Osteocyte (in vitro differentiated cells): ENCODE measurements at regions not wholly inside any gene's neighbourhood (a gene's known extent, or its start where the extent isn't known, plus 50 kb on each side); places are given as distances from the start of the nearest gene placed in this dataset.

Source experiments
- DNase-seq: peaks from one replicate; pipeline ENCODE4 v3.0.0; 2021; ENCODE audit warnings: mixed read lengths; ENCODE audit not compliant: unreplicated experiment; ENCODE audit errors: extremely low spot score
- H3K27ac Mint-ChIP-seq: one replicate; pipeline ENCODE4 v1.8.0; 2021; ENCODE audit warnings: mild to moderate bottlenecking, mixed read lengths; ENCODE audit not compliant: unreplicated experiment
- H3K27me3 Mint-ChIP-seq: one replicate; pipeline ENCODE4 v1.8.0; 2021; ENCODE audit warnings: mixed read lengths; ENCODE audit not compliant: unreplicated experiment
- H3K36me3 Mint-ChIP-seq: one replicate; pipeline ENCODE4 v1.8.0; 2021; ENCODE audit warnings: mixed read lengths; ENCODE audit not compliant: unreplicated experiment
- H3K4me1 Mint-ChIP-seq: one replicate; pipeline ENCODE4 v1.8.0; 2021; ENCODE audit warnings: mixed read lengths; ENCODE audit not compliant: unreplicated experiment
- H3K4me3 Mint-ChIP-seq: one replicate; pipeline ENCODE4 v1.8.0; 2021; ENCODE audit warnings: mild to moderate bottlenecking, moderate library complexity, mixed read lengths; ENCODE audit not compliant: unreplicated experiment
- H3K9me3 Mint-ChIP-seq: one replicate; pipeline ENCODE4 v1.8.0; 2021; ENCODE audit warnings: mixed read lengths; ENCODE audit not compliant: unreplicated experiment
- CTCF ChIP-seq: fragments of 200-600 bp; sonication (generic); IDR thresholded peaks from 2 replicates; pipeline ENCODE4 v1.5.0; 2021; ENCODE audit warnings: antibody characterized with exemption, mild to moderate bottlenecking, moderate library complexity

GRCh38 chr13:60312851-60313505, 84.0 kb upstream of the TDRD3 start:
- no peak overlapping the region for H3K4me3 Mint-ChIP-seq
- no peak overlapping the region for H3K27ac Mint-ChIP-seq
- H3K36me3 Mint-ChIP-seq = no peaks in the 10 kb centered on the region
- peaks cover 14% of the 10 kb centered on the region for H3K4me1 Mint-ChIP-seq
- H3K27me3 Mint-ChIP-seq = peaks cover 9% of the 10 kb centered on the region
- no peak for TF ChIP-seq CTCF
- H3K9me3 Mint-ChIP-seq = no peaks in the 10 kb centered on the region
- DNase-seq = no peak

GRCh38 chr13:60318186-60318585, 78.8 kb upstream of the TDRD3 start:
- H3K36me3 Mint-ChIP-seq = no peaks in the 10 kb centered on the region
- no peak overlapping the region for H3K4me3 Mint-ChIP-seq
- H3K27ac Mint-ChIP-seq = no peak overlapping the region
- no peak for DNase-seq
- TF ChIP-seq CTCF = no peak
- H3K9me3 Mint-ChIP-seq = no peaks in the 10 kb centered on the region
- no peaks in the 10 kb centered on the region for H3K4me1 Mint-ChIP-seq
- H3K27me3 Mint-ChIP-seq = peaks cover 20% of the 10 kb centered on the region

- DNase-seq = no peak
- Mint-ChIP-seq H3K27me3 (peaks cover 3% of the 10 kb centered on the region), H3K27ac (no peak overlapping the region), H3K4me1 (no peaks in the 10 kb centered on the region), H3K36me3 (no peaks in the 10 kb centered on the region), H3K9me3 (no peaks in the 10 kb centered on the region), H3K4me3 (no peak overlapping the region)
- TF ChIP-seq CTCF = no peak
Observed at GRCh38 chr13:60324131-60324530, 72.9 kb upstream of the TDRD3 start.

- Mint-ChIP-seq H3K36me3 (no peaks in the 10 kb centered on the region), H3K4me3 (no peak overlapping the region), H3K27me3 (peaks cover under 1% of the 10 kb centered on the region), H3K4me1 (peaks cover 4% of the 10 kb centered on the region), H3K9me3 (no peaks in the 10 kb centered on the region), H3K27ac (no peak overlapping the region)
- TF ChIP-seq CTCF = no peak
- DNase-seq = no peak
Observed at GRCh38 chr13:60326273-60326672, 70.7 kb upstream of the TDRD3 start.

- H3K4me3 Mint-ChIP-seq = no peak overlapping the region
- TF ChIP-seq CTCF = no peak
- H3K9me3 Mint-ChIP-seq = no peaks in the 10 kb centered on the region
- H3K27ac Mint-ChIP-seq = no peak overlapping the region
- H3K4me1 Mint-ChIP-seq = peaks cover 10% of the 10 kb centered on the region
- no peak for DNase-seq
- no peaks in the 10 kb centered on the region for H3K36me3 Mint-ChIP-seq
- peaks cover 3% of the 10 kb centered on the region for H3K27me3 Mint-ChIP-seq
Observed at GRCh38 chr13:60327511-60327910, 69.5 kb upstream of the TDRD3 start.
